ENCODE measurements at regions not wholly inside any gene's neighbourhood (a gene's known extent, or its start where the extent isn't known, plus 50 kb on each side); places are given as distances from the start of the nearest gene placed in this dataset.
A peak's percentile ranks its signal among the peaks of the same experiment; 100 is the strongest.
"Not testable (repeated sequence)": the region's sequence is repeated elsewhere in the genome, so short reads cannot be mapped to it uniquely, and the experiment has no call there.

GRCh38 chr4:75285837-75286236 lies 228.4 kb downstream of the RCHY1 start:
- DNase-seq = no peak

- DNase-seq = no peak
Observed at GRCh38 chr4:75284831-75285230, 229.4 kb downstream of the RCHY1 start.

- not testable (repeated sequence) for DNase-seq
Observed at GRCh38 chr4:75280461-75280860, 233.7 kb downstream of the RCHY1 start.

GRCh38 chr4:75259306-75259705 lies 254.9 kb downstream of the RCHY1 start:
- no peak for DNase-seq

- DNase-seq = no peak
Observed at GRCh38 chr4:75255261-75255660, 258.9 kb downstream of the RCHY1 start.

GRCh38 chr4:75254745-75255144 lies 259.5 kb downstream of the RCHY1 start:
- DNase-seq = peak; percentile 34

GRCh38 chr4:75253094-75253493 lies 261.1 kb downstream of the RCHY1 start:
- not testable (repeated sequence) for DNase-seq

- DNase-seq = no peak
Observed at GRCh38 chr4:75251547-75251946, 262.7 kb downstream of the RCHY1 start.

GRCh38 chr4:75249739-75250138 lies 264.5 kb downstream of the RCHY1 start:
- no peak for DNase-seq

- DNase-seq = no peak
Observed at GRCh38 chr4:75248770-75249407, 265.3 kb downstream of the RCHY1 start.

- DNase-seq = no peak
Observed at GRCh38 chr4:75244325-75244724, 269.9 kb downstream of the RCHY1 start.

GRCh38 chr4:75243570-75243969 lies 270.6 kb downstream of the RCHY1 start:
- DNase-seq = no peak

GRCh38 chr4:75235359-75235951 lies 278.7 kb downstream of the RCHY1 start:
- no peak for DNase-seq

- DNase-seq = no peak
Observed at GRCh38 chr4:75232546-75232945, 281.7 kb downstream of the RCHY1 start.

GRCh38 chr4:75229806-75230570 lies 284.2 kb downstream of the RCHY1 start:
- DNase-seq = no peak

- no peak for DNase-seq
Observed at GRCh38 chr4:75213480-75213879, 280.6 kb downstream of the PARM1 start.

- no peak for DNase-seq
Observed at GRCh38 chr4:75211422-75211821, 278.5 kb downstream of the PARM1 start.

GRCh38 chr4:75207902-75208301 lies 275.0 kb downstream of the PARM1 start:
- no peak for DNase-seq

- no peak for DNase-seq
Observed at GRCh38 chr4:75195111-75195510, 262.2 kb downstream of the PARM1 start.

- DNase-seq = no peak
Observed at GRCh38 chr4:75194180-75194579, 261.3 kb downstream of the PARM1 start.

- DNase-seq = not testable (repeated sequence)
Observed at GRCh38 chr4:75192182-75192581, 259.3 kb downstream of the PARM1 start.

GRCh38 chr4:75189711-75190335 lies 256.9 kb downstream of the PARM1 start:
- DNase-seq = no peak

Data from left hindlimb (tissue), 1 donor.